SU-DHL-6 (cell line): ENCODE measurements at regions not wholly inside any gene's neighbourhood (a gene's known extent, or its start where the extent isn't known, plus 50 kb on each side); places are given as distances from the start of the nearest gene placed in this dataset.

Source experiments
- EZH2phosphoT487 ChIP-seq: fragments of 200-600 bp; sonication (generic), shearing (Covaris generic); conservative IDR thresholded peaks from 2 replicates; pipeline ENCODE4 v1.6.1; 2018; ENCODE audit warnings: mild to moderate bottlenecking, antibody characterized with exemption, low read length, moderate library complexity, mixed read lengths
- TF ChIP-seq, protein P1 (sequence below): fragments of 200-600 bp; sonication (generic); IDR thresholded peaks from one replicate; pipeline ENCODE4 v1.5.1; 2017; ENCODE audit warnings: antibody characterized with exemption, mild to moderate bottlenecking, low read length, moderate library complexity; ENCODE audit not compliant: insufficient read depth, poor library complexity, severe bottlenecking

DNA sequence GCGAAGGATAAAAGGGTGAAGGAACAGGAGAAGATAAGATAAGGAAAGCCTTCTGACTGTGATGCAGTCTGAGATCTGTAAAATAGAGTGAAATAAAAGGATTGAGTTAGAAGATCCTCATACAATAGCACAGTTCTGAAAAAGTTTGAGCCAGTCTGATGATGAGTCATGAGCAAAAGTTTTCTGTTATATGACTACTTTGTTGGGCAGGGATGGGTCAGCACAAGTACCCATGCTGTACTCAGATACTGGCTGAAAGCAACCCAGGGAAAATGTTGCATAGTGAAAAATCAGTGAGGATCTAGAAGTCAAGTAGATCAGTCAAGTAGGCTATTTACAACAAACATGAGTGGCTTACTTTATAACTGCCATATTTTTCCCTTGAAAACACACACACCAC, 253.5 kb downstream of the PCDH10 start:
- TF ChIP-seq, protein P1, sequence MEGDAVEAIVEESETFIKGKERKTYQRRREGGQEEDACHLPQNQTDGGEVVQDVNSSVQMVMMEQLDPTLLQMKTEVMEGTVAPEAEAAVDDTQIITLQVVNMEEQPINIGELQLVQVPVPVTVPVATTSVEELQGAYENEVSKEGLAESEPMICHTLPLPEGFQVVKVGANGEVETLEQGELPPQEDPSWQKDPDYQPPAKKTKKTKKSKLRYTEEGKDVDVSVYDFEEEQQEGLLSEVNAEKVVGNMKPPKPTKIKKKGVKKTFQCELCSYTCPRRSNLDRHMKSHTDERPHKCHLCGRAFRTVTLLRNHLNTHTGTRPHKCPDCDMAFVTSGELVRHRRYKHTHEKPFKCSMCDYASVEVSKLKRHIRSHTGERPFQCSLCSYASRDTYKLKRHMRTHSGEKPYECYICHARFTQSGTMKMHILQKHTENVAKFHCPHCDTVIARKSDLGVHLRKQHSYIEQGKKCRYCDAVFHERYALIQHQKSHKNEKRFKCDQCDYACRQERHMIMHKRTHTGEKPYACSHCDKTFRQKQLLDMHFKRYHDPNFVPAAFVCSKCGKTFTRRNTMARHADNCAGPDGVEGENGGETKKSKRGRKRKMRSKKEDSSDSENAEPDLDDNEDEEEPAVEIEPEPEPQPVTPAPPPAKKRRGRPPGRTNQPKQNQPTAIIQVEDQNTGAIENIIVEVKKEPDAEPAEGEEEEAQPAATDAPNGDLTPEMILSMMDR = no peak
- no peak for TF ChIP-seq EZH2phosphoT487
